Ramos (cell line): ENCODE measurements at regions not wholly inside any gene's neighbourhood (a gene's known extent, or its start where the extent isn't known, plus 50 kb on each side); places are given as distances from the start of the nearest gene placed in this dataset.

Experiments used
- in situ Hi-C: fragments of 300-500 bp; cut with MboI; formaldehyde crosslinking; loops from one replicate; pipeline ENCODE4 v1.14.3; 2022; ENCODE audit warnings: low sequenced_read_pairs; ENCODE audit not compliant: unreplicated experiment

DNA sequence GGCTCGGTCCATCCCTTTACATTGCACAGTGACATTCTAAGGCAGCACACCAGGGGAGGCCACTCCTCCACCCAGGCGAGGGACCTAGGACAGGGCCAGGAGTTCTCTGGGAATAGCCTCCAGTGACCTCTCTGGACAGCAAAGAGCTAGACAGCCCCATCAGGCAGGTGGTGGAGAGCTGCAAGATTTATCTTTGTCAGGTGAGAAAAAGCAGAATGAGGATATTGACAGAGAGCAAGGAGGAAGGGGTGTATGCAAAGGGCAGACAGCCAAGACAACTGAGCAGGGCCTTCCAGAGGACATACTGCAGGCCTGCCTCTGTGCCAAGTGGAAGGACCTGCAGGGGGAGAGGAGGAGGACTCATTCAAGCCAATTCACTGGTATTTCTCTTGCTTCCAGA is 112.4 kb upstream of the MAX start:
- in situ Hi-C loops: no loop called here

DNA sequence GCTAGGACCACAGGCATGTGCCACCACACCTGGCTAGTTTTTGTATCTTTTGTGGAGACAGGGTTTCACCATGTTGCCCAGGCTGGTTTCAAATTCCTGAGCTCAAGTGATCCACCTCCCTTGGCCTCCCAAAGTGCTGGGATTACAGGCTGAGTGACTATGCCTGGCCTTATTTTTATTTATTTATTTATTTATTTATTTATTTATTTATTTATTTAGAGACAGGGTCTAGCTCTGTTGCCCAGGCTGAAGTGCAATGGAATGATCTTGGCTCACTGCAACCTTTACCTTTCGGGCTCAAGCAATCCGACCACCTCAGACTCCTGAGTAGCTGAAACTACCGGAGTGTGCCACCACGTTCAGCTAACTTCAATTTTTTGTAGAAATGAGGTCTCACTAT is 117.0 kb upstream of the MAX start:
- in situ Hi-C loops: no loop called here

DNA sequence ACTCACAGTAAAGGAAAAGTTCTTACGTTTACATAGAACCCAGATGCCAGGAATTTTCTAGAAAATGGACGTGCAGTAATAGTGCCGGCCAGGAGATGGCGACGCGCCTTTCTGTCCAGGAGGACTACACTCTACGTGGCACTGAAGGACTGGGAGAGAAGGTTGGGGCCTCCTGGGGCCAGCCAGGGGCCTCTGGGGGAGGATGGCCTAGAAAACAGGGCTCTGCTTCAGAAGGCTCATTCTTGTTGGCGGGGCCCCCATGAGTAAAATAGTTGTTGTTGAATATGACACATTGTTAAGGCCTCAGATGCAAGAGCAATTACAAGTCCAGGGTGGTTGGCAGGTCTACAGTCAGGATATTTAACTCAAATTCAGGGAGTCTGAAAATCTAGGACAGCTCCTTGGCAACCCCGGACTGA is 120.1 kb upstream of the MAX start:
- in situ Hi-C loops: loop anchor here (10.0 kb wide), 1 partner anchor 192 kb away; the partner anchor contains the start of gene FUT8

DNA sequence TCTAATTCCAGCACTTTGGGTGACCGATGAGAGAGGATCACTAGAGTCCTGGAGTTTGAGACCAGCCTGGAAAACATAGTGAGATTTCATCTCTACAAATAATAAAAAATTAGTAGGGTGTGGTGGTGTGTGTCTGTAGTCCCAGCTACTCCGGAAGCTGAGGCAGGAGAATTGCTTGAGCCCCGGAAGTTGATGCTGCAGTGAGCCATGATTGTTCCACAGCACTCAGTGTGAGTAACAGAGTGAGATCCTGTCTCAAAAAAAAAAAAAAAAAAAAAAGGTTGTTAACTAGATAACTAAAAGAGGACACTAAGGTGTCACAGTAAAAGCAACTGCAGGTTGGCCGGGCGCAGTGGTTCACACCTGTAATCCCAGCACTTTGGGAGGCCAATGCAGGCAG is 121.3 kb upstream of the MAX start:
- in situ Hi-C loops: loop anchor here (10.0 kb wide), 1 partner anchor 191 kb away; the partner anchor contains the start of gene FUT8

DNA sequence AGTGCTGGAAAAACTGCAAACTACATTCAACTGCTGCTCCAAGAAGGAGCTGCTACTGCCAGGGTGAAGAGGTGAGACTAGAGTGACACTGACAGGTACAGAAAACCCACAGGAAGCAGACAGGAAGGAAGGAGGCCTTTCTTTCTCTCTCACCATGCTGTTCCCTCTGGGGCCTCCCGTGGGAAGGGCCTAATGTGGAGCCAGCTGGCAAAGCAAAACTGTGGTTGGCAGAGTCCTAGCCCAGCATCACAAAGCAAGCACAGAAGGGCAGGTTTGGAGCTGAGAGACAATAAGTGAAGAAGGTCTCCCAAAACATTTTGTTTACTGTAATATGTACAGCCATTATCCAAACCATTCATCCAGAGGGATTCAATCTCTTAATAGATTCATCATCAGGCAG is 122.5 kb upstream of the MAX start:
- in situ Hi-C loops: loop anchor here (10.0 kb wide), 1 partner anchor 190 kb away; the partner anchor contains the start of gene FUT8

DNA sequence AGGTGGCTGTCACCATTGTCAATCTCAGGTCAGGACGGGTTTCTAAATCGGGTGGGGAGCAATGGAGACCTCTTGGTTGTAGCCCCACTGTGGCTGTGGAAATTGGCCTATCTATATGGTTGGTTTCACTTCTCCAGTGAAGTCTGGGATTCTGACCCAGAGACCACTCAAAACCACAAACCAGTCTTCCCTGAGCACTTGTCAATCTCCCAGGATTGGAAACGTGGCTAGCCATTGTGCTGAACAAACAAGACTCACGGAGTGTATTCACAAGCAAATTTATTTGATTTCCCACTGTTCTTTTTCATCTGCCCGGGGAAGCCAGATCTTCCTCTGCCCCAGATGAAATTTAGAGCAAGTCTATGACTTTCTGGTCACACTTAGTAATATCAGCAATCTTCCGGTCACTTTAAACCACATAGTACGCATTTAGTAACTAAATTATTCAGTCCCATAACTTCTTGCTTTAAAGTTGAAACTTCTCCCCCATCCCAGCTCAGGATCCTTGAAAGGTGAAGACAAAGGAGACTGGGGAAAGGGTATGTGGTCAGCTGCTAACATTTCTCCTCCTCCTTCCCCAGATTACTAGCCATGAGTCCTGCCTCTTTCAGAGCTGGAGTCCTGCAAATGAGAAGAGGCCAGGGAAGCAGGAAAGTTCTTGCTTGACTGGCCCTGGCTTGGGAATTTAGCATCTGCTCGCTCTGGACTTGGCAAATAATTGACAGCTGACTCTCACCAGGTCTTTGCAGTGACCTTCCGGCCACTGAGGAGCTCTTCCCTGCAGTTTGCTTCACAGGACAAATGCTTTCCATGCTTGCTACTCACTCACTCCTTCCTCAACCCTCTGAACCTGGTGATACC is 123.2 kb upstream of the MAX start:
- in situ Hi-C loops: loop anchor here (10.0 kb wide), 1 partner anchor 189 kb away; the partner anchor contains the start of gene FUT8

DNA sequence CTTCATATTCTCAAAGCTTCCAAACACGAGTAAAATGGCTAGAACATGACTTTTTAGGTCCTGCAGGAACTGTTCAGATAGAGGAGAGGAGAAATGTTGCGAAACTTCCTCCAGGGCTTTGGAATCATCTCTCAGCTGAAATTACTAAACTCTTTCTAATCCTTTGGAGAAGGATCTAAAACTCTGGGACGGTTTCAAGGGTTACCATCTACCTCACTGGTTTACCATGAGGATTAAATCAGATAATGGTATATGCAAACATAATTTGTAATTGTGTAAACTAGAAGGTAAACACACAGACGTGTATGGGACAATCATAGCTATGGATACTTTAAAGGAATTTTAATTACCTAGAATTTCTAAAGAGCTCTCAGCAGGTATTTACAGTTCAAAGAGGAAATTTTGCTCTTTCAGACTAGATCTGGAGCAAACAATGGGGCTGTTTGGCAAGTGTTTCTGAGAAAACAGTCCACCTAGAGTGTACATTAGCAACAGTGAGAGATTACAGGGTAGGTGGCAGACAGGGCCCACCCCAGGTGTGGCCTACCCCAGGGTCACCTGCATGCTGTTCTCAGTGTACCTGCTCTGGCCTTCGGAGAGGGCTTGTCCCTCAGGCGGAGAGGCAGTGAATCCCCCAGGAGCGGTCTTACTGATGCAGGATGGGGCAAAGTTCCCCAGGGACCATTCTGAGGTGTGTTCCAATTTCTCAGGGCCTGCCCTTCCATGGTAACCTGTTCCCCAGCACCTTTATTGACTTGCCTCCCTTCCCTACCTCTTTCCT is 124.7 kb upstream of the MAX start:
- in situ Hi-C loops: loop anchor here (10.0 kb wide), 1 partner anchor 188 kb away; the partner anchor contains the start of gene FUT8

DNA sequence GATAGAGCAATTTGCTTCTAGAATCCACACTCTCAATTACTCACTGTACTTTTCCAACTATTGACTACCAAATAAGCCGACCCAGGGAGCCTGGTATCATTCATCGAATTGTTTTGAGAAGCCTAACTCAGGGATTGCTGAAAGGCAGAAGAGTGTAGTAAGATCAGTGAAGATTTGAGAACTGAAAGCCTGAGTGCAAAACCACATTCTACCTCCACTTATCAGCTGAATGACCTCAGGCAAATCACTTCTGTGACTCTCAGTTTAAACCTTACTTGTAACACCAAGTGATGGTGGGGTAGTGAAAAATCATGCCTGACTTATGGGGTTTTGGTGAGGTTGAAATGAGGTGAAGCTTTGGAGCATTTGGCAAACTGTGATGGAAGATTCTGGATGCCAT is 126.1 kb upstream of the MAX start:
- in situ Hi-C loops: loop anchor here (10.0 kb wide), 1 partner anchor 186 kb away; the partner anchor contains the start of gene FUT8

DNA sequence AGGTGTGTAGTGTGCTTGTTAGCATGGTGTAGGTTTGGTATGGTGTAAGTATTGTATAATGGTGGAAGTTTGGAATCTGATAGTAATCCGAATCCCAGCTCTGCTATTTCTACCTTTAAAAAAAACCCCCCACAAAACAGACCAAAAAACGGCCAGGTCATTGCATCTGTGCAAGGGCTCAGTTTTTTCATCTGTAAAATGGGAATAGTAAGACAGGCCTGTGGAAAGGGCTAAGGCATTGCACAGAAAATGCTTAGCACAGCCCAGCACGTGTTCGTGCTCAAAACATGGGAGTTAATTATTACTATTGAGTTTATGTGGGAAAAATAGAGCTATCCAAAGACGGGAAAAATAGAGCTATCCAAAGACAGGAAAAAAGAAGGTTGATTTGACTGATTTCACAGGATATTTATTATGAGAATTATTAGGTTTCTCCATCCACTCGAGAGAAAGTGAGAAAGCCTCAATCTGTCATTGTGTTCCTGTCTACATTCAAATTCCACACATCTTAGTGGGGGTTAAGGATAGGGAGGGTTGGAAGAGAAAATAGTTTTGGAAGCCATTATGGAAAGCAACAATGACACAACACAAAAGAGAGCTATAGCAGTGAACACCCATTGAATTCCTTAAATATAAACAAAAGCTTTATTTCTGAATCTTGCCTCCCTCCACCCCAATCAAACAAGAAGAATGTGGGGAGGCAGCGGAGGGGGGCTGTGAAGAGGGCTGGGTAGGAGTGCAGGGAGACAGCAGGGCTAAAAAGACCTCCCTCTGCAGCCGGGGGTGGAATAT is 126.8 kb upstream of the MAX start:
- in situ Hi-C loops: loop anchor here (10.0 kb wide), 1 partner anchor 186 kb away; the partner anchor contains the start of gene FUT8

DNA sequence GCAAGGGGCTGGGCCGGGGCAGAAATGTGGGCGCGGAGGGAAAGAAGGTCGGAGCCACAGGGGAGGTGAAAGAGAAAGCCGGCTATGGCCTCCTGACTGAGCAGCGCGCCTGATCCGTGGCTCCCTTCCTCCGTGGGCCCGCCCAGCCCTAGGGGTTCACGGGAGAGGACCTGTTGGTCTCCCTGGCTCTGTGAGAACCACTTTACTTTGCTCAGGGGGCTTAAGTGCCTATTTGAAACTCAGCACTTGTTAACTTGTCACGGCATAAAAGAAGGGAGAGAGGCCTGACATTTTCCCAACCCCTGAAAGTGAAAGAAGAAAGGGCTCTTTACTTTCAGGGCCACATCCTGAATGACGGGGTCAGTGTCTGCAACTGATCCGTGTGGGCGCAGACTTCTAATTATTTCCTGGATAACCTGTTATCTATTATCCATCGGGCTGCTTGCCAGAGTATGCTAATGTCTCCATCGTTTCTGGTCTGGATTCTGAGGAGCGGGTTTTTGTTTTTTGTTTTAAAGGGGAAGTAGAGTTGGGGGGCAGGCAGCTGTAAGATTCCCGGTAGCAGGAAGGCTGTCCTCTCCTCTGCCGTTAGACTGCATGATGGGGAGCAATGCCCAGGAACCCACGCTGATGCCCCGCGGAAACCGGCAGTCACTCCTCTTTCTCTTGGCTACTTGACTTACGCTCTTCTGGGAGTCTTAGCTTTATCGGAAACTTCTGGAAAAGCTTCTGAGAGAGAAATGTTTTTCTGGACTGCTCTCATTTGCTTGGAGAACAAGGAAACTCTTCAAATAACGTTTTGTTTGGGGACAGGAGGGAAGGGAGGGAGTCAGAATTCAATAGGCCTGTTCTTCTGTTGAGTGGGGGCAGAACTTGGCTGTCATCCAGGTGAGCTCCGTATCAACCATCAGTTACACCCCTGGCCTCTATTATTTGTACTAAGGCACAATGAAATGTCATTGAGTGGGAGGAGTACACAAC is 127.7 kb upstream of the MAX start:
- in situ Hi-C loops: loop anchor here (10.0 kb wide), 1 partner anchor 185 kb away; the partner anchor contains the start of gene FUT8

DNA sequence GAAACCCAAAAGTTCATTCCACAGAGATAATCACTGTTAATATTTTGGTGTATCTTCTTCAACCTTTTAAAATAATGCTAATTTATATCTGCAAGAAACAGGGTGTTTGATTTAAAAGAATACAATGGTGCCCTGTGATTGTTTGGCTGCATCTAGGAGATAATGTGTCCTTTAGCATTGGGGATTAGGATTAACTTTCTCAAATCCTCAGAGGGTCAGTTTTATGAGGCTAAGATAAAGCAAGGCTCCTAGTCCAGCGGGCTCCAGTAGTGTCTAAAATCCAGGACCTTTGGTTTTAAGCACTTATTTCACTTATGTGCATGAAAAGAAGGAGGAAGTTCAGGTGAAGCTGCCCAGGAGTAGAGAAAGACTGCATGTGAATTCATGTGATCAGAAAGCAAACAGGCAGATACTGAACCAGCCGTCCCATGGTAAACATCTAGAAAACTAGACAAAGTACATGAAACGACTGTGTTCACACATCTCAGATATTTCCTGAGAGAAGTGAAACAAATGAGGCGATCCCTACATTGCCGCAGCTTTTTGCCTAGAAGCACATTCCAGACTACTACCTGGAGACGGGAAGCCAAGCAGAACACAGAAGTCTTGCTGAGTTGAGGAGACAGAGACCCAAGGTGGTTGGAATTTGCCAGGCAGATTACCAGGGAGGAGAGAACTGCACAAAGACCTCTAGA is 129.1 kb upstream of the MAX start:
- in situ Hi-C loops: no loop called here

DNA sequence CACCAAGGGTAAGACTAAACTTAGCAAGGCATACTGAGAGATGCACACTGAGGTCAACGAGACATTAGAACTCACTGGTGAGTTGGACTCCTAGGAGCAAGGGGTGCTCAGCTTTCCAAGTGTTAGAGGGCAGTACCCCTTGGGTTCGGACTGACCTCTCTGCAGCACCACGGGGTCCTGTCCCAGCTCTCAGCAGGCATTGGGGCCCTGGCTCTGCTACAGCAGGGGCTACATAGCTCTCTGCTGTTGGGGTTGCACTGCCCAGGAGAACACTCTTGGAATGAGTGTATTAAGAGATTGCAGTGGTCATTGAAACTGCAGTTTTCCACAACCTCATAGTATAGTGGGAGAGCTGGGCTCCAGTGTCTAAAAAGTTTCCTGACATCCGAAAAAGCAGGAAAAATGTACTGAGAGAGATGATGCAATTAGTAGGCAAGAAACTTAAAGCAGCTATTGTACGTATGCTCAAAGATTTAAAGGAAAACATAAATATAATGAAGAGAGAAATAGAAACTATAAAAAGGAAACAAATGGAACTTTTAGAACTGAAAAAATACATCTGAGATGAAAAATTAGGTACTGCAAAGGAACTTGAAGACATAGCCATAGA is 132.5 kb upstream of the MAX start:
- in situ Hi-C loops: no loop called here

DNA sequence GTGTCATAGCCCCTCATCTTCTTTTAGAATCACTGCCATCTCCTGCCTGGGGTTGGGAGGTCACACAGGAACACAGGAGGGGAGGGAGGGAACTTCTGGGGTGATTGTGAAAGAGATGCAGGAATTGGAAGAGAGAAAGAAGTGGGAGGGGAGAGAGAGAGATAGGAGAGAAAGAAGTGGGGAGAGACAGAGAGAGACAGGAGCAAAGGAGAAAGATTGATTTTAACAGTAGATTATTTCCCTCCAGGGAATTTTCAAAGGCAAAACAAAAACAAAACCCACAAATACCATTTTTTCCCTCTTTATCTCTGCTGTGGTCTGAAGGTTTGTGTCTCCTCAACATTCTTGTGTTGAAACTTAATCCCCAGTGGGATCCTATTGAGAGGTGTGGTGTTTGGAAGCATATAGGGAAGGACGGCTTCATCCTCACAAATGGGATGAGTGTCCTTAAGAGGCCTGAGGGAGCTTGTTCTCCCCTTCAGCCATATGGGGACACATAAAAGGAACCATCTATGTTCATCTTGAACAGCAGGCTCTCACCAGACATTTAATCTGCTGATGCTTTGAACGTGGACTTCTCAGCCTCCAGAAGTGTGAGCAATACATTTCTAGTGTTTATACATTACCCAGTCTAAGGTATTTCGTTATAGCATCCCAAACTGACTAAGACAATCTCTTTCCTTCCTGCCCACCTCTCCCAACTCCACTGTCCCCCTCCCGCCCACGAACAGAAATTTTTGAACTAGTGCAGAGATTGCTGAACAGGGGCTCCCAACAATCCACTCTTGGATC is 134.9 kb upstream of the MAX start:
- in situ Hi-C loops: no loop called here

DNA sequence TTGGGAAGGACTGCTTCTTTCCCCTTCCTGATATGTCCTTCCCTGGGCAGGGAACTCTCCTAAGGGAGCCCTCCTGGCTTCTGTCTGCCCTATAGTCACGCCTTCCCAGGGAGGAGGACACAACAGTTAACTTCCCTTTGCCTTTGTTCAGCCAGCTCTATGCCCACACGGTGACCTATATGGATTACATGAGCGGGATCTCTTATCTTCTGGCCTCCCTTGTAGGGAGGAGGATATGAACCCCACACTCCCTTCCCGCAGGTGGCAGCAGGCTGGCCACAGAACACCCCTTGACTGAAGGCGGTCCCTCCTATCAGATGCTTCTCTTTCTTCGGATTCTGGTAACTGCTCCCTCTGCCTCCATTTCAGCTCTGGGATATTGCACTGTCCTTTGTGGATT is 135.6 kb upstream of the MAX start:
- in situ Hi-C loops: no loop called here

DNA sequence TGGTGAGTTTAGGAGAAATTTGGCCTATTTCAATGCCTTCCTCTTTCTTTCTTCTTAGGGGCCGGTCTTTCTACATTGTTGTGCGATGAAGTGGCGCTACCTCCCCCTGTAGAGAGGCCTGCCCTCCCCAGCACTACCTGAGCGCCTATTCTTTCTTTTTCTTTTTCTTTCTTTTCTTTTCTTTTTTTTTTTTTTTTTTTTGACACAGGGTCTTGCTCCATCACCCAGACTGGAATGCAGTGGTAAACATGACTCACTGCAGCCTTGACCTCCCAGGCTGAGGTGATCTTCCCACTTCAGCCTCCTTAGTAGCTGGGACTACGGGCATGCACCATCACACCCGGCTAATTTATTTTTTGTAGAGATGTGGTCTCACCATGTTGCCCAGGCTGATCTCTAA is 136.1 kb upstream of the MAX start:
- in situ Hi-C loops: no loop called here

DNA sequence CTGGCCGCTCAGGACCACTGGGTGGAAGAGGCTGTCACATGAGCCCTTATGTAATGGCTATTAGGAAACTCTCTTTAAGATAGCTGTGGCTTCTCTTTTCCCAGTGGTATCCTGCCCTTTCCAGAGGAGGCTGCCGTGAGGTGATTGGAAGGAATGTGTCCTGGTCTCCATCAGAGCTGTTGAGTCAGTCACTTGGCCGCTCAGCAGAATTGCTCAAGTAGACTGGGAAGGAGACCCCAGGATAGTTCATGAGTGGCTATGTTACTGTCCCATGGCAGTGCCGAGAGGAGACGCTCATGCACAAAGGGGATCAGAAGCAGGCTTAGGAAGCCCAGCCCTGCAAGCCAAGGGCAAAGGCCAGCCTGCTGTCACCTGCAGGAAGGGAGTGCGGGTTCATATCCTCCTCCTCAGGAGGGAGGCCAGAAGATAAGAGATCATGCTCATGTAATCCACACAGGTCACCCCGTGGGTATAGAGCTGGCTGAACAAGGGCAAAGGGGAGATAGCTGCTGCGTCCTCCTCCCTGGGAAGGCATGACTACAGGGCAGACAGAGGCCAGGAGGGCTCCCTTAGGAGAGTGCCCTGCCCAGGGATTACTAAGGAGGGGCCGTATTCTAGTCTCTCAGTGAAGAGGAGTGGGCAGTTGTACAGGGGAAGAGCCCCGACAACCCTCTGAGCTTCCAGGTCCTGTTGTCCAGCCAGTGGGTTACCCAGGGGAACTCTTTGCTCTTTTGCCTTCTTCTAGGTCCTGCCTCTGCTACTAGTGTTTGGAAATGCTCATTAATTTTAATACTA is 137.0 kb upstream of the MAX start:
- in situ Hi-C loops: no loop called here

DNA sequence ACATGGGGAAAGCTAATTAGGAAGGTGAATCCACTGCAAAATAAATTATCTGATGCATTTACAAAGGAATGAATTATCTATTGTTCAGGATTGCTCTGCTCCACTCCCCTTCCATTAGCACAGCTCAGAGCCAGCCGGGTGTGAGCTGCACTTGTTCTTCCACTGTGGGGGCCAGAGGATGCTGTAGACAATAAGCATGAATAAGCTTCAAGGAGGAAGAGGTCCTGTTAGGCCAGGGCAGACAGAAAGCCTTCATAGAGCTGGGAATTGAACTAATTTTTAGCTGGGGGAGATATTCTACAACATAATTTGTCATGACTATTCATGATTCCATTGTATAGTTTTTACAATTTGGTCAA is 137.6 kb upstream of the MAX start:
- in situ Hi-C loops: no loop called here
